Liver (tissue), 3 donors: ENCODE measurements at regions not wholly inside any gene's neighbourhood (a gene's known extent, or its start where the extent isn't known, plus 50 kb on each side); places are given as distances from the start of the nearest gene placed in this dataset.

Source experiments
- FOXA1 ChIP-seq: IDR thresholded peaks from 2 replicates; pipeline ENCODE4 v1.6.1; 2016; ENCODE audit warnings: antibody characterized with exemption
- TAF1 ChIP-seq: conservative IDR thresholded peaks from 2 replicates; pipeline ENCODE4 v1.6.1; 2016; ENCODE audit warnings: antibody characterized with exemption, mild to moderate bottlenecking
- TF ChIP-seq, protein P1 (sequence below): fragments of 150-350 bp; IDR thresholded peaks from 2 replicates; pipeline ENCODE4 v1.5.1; 2017; ENCODE audit warnings: improper control_type of control experiment, low read depth, low read length; ENCODE audit not compliant: missing input control
- donor health status: healthy.
- donor health status: healthy.

DNA sequence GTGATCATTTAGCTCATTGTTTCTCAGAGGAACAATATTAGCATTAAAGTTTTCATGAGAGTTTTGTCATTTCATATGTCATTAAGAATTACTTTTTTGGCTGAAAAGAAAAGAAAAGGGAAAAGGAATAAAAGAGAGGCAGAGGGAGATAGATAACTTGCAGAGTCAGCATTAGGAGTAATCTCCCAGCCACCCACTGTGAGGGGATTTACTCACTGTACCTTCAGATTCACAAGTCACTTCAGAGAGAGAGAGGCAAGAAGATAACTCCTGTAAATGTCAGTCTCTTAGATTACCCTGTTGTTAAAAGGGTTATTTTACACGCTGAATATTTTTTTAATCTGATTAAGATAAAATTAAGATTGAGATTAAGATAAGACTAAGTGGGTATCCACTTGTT lies 125.2 kb downstream of the POU4F1 start:
- TF ChIP-seq FOXA1 (no peak), TAF1 (no peak)
- TF ChIP-seq, protein P1, sequence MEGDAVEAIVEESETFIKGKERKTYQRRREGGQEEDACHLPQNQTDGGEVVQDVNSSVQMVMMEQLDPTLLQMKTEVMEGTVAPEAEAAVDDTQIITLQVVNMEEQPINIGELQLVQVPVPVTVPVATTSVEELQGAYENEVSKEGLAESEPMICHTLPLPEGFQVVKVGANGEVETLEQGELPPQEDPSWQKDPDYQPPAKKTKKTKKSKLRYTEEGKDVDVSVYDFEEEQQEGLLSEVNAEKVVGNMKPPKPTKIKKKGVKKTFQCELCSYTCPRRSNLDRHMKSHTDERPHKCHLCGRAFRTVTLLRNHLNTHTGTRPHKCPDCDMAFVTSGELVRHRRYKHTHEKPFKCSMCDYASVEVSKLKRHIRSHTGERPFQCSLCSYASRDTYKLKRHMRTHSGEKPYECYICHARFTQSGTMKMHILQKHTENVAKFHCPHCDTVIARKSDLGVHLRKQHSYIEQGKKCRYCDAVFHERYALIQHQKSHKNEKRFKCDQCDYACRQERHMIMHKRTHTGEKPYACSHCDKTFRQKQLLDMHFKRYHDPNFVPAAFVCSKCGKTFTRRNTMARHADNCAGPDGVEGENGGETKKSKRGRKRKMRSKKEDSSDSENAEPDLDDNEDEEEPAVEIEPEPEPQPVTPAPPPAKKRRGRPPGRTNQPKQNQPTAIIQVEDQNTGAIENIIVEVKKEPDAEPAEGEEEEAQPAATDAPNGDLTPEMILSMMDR, result no peak
